HepG2 (cell line): ENCODE measurements at regions not wholly inside any gene's neighbourhood (a gene's known extent, or its start where the extent isn't known, plus 50 kb on each side); places are given as distances from the start of the nearest gene placed in this dataset.

ENCODE experiments used
- BHLHE40 ChIP-seq: IDR thresholded peaks from 2 replicates; pipeline ENCODE4 v1.6.1; 2011; ENCODE audit warnings: low read length, improper control_type of control experiment
- POLR2A ChIP-seq, 2 experiments: IDR thresholded peaks; 2 replicates each; pipeline ENCODE4 v1.6.1; 2011; ENCODE audit warnings: low read depth in 2 of 2, low read length in 2 of 2, mild to moderate bottlenecking in 1 of 2, moderate library complexity in 1 of 2; ENCODE audit not compliant: insufficient read depth in 1 of 2

DNA sequence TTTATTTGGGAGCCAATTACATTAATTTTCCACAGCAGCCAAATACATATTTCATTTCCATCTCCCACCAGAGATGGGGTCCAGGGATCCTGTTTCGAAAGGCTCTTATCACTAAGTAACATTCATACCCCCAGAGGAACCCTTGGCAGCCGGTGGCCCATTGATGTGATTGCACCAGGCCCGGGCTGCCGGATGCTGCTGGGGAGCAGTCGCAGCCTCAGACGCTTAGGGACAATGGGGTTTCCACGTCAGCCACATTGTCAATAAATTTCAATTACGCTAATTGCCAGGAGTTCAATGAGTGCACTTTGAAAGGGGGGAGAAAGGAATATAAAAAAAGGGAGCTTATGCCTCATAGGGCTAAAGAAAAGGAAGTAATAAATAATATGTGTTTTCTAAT is 478.8 kb upstream of the ADAMTS16 start:
- TF ChIP-seq POLR2A (IDR thresholded peaks at IDR 0.05; ENCODE audit: insufficient read depth in 1 of 2, low read depth in 2 of 2, low read length in 2 of 2) (no peak), BHLHE40 (no peak)
